RWPE2 (cell line): ENCODE measurements at regions not wholly inside any gene's neighbourhood (a gene's known extent, or its start where the extent isn't known, plus 50 kb on each side); places are given as distances from the start of the nearest gene placed in this dataset.

ENCODE experiments used
- ATAC-seq: fragments of 200-7000 bp; cut with Tn5 transposase; 3 replicates; pipeline ENCODE4 v1.9.1; 2021; ENCODE audit warnings: low read depth
- DNase-seq: peaks from one replicate; pipeline ENCODE4 v3.0.0-alpha.2; 2020; ENCODE audit warnings: low spot score
- H3K27ac ChIP-seq: fragments of 450-650 bp; 2 replicates; pipeline ENCODE4 v1.5.1; 2017; ENCODE audit warnings: mild to moderate bottlenecking; ENCODE audit not compliant: poor library complexity, severe bottlenecking
- H3K27me3 ChIP-seq: fragments of 250-450 bp; sonication (Bioruptor Pico); 2 replicates; pipeline ENCODE4 v1.5.1; 2021; ENCODE audit warnings: mild to moderate bottlenecking, moderate library complexity; ENCODE audit not compliant: insufficient read depth, poor library complexity, severe bottlenecking
- H3K36me3 ChIP-seq: fragments of 250-450 bp; sonication (Bioruptor Pico); 2 replicates; pipeline ENCODE4 v1.5.1; 2020; ENCODE audit warnings: low read depth, mild to moderate bottlenecking, moderate library complexity
- H3K4me1 ChIP-seq: fragments of 250-450 bp; sonication (Bioruptor Pico); 2 replicates; pipeline ENCODE4 v1.5.1; 2021; ENCODE audit warnings: mild to moderate bottlenecking, moderate library complexity; ENCODE audit not compliant: insufficient read depth, poor library complexity, severe bottlenecking
- H3K4me3 ChIP-seq: fragments of 250-450 bp; sonication (Bioruptor Pico); 2 replicates; pipeline ENCODE4 v1.5.1; 2021; ENCODE audit warnings: mild to moderate bottlenecking, moderate library complexity; ENCODE audit not compliant: severe bottlenecking
- H3K9me3 ChIP-seq: fragments of 250-450 bp; sonication (Bioruptor Pico); 2 replicates; pipeline ENCODE4 v1.5.1; 2021; ENCODE audit warnings: mild to moderate bottlenecking, moderate library complexity; ENCODE audit not compliant: severe bottlenecking
- TF ChIP-seq, protein P1 (sequence below): fragments of 450-650 bp; IDR thresholded peaks from one replicate; pipeline ENCODE4 v1.5.1; 2017; ENCODE audit warnings: mild to moderate bottlenecking, moderate library complexity; ENCODE audit not compliant: poor library complexity, severe bottlenecking

DNA sequence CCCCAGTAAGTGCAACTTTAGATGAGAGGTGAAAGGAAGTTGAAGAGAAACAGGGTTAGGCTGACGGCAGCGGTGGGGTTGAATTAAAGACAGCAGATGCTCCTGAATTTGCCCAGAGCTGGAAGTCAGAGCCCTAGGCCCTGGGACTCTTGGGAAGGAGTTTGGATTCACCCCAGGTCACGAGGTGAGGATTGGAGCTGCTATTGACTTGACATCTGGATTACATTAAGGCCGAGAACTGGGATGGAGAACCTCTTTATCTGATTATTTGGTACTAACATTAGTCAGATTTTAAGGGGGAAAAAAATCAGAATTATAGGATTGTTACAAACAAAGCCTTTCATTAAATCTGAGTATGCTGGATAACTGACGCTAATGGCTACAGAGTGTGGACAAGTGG, 367.2 kb downstream of the ZNF536 start:
- TF ChIP-seq, protein P1, sequence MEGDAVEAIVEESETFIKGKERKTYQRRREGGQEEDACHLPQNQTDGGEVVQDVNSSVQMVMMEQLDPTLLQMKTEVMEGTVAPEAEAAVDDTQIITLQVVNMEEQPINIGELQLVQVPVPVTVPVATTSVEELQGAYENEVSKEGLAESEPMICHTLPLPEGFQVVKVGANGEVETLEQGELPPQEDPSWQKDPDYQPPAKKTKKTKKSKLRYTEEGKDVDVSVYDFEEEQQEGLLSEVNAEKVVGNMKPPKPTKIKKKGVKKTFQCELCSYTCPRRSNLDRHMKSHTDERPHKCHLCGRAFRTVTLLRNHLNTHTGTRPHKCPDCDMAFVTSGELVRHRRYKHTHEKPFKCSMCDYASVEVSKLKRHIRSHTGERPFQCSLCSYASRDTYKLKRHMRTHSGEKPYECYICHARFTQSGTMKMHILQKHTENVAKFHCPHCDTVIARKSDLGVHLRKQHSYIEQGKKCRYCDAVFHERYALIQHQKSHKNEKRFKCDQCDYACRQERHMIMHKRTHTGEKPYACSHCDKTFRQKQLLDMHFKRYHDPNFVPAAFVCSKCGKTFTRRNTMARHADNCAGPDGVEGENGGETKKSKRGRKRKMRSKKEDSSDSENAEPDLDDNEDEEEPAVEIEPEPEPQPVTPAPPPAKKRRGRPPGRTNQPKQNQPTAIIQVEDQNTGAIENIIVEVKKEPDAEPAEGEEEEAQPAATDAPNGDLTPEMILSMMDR: no peak
- no peak for DNase-seq
- Histone ChIP-seq H3K4me3 (no peak overlapping the region), H3K27me3 (peaks cover 8% of the 10 kb centered on the region), H3K4me1 (no peaks in the 10 kb centered on the region), H3K9me3 (no peaks in the 10 kb centered on the region), H3K36me3 (no peaks in the 10 kb centered on the region), H3K27ac (no peak overlapping the region)
- no peak for ATAC-seq

DNA sequence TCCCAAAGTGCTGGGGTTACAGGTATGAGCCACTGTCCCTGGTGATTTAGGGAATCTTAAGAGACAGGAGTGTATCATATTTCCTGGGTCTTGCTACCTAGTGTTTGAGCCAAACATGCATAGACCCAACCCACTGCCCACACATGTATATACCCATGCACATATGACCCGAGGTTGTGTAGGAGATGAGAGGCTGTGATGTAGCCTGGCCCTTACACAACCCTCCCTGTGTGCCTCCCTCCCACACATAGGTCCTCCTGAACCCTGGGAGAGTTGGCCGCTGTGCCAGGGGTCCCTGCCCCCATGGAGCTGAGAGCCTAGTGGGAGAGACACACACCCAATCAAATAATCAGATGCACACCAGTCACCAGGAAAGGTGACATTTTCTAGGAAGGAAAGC, 365.9 kb downstream of the ZNF536 start:
- DNase-seq (no peak), ATAC-seq (no peak)
- Histone ChIP-seq H3K36me3 (no peaks in the 10 kb centered on the region), H3K4me3 (no peak overlapping the region), H3K4me1 (no peaks in the 10 kb centered on the region), H3K9me3 (no peaks in the 10 kb centered on the region), H3K27me3 (peaks cover 8% of the 10 kb centered on the region), H3K27ac (no peak overlapping the region)
- TF ChIP-seq, protein P1: no peak

DNA sequence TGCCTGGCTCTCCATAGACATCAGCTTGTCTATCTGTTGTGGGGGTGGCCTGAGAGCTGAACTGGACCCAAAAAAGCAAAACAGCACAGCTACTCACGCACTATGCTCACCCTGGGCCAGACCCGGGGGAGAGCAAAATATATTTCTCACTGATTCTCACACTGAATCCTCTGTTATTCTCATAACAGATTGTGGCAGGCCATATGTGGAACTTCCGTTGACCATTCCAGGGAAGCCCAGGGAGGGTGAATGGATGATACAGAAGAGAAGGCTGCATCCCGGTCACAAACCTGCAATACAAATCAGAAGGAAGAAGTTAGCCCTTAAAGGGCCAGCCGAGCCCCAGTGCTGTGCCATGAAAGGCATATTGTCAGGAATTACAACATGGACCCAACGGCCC, 362.5 kb downstream of the ZNF536 start:
- Histone ChIP-seq H3K9me3 (no peaks in the 10 kb centered on the region), H3K27ac (no peak overlapping the region), H3K27me3 (no peaks in the 10 kb centered on the region), H3K36me3 (no peaks in the 10 kb centered on the region), H3K4me1 (no peaks in the 10 kb centered on the region), H3K4me3 (no peak overlapping the region)
- TF ChIP-seq, protein P1: no peak
- DNase-seq: no peak
- ATAC-seq: no peak

DNA sequence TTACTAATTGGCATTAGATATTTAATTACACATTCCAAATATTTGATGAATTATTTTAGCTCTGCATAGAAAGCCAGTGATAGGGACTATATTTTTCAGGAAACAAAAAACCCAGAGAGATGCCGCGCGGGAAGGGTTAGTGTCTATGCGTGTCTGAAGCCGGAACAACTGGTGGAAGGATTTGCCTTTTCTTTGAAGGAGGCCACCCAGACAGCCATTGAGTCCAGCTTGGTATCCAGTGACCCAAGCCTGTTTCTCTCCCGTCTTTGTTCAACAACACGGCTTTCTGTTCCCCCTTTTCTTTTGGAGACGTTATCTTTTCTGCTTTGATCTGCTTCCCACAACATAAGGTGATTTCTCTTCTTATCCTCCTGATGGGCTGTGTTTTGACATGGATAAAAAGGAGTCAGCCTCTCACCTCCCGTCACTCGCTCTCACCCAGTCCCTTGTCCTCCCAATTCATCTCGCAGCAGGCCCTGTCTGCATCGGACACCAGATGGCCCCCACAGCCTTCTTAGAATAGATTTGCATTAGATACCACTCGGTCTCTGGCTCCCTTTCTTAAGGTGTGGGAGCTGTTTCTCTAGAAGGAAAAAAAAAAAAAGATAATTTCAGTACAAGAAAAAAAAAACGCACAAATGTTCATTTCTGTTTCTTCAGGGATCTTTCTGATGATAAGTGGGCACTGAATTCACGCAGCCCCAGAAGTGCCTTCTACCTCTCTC, 361.8 kb downstream of the ZNF536 start:
- Histone ChIP-seq H3K9me3 (no peaks in the 10 kb centered on the region), H3K36me3 (no peaks in the 10 kb centered on the region), H3K4me3 (no peak overlapping the region), H3K27ac (no peak overlapping the region), H3K27me3 (no peaks in the 10 kb centered on the region), H3K4me1 (no peaks in the 10 kb centered on the region)
- TF ChIP-seq, protein P1: no peak
- DNase-seq: no peak
- no peak for ATAC-seq

DNA sequence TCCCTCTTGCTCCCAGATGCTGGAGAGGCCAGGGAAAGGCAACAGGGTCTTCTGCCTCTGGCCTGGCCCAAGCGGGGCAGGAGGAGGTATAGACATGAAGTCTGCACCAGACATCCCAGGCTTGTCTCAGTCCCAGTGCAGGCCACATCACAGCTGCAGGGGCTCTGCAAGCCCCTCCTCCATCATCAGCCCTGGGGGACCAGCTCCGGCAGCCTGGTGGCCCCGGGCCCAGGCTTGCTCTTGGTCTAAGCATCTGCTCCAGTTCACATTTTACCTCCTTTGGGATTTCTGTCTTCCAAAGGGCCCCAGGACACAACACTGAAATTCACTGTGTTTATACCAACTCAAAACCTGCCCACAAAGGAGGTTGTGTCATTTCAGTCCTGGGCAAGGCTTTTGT, 359.4 kb downstream of the ZNF536 start:
- Histone ChIP-seq H3K4me3 (no peak overlapping the region), H3K4me1 (no peaks in the 10 kb centered on the region), H3K9me3 (no peaks in the 10 kb centered on the region), H3K27ac (no peak overlapping the region), H3K36me3 (no peaks in the 10 kb centered on the region), H3K27me3 (no peaks in the 10 kb centered on the region)
- ATAC-seq: no peak
- TF ChIP-seq, protein P1: no peak
- DNase-seq: no peak
